Kidney epithelial cell (primary cell): ENCODE measurements at regions not wholly inside any gene's neighbourhood (a gene's known extent, or its start where the extent isn't known, plus 50 kb on each side); places are given as distances from the start of the nearest gene placed in this dataset.

Experiments
- DNase-seq: peaks from one replicate; pipeline ENCODE4 v3.0.0-alpha.2; 2010; ENCODE audit warnings: low read depth
- H3K27me3 ChIP-seq: 2 replicates; pipeline ENCODE4 v1.6.0; 2011; ENCODE audit warnings: low read length; ENCODE audit not compliant: control insufficient read depth, insufficient read depth
- H3K36me3 ChIP-seq: 2 replicates; pipeline ENCODE4 v1.5.1; 2011; ENCODE audit warnings: low read length; ENCODE audit not compliant: control insufficient read depth, insufficient read depth
- H3K4me3 ChIP-seq: 2 replicates; pipeline ENCODE4 v1.5.1; 2011; ENCODE audit warnings: low read depth, mild to moderate bottlenecking, control low read depth, low read length
- CTCF ChIP-seq: IDR thresholded peaks from 2 replicates; pipeline ENCODE4 v1.5.1; 2011; ENCODE audit warnings: mild to moderate bottlenecking, moderate library complexity, low read length, control low read depth, inconsistent platforms; ENCODE audit not compliant: insufficient read depth, poor library complexity, severe bottlenecking

- H3K4me3 ChIP-seq = no peak overlapping the region
- no peak for DNase-seq
- H3K36me3 ChIP-seq = no peaks in the 10 kb centered on the region
- H3K27me3 ChIP-seq = no peaks in the 10 kb centered on the region
- no peak for TF ChIP-seq CTCF
Observed at GRCh38 chr2:117693154-117693553, 121.3 kb upstream of the DDX18 start.

GRCh38 chr2:117693651-117694050 lies 120.8 kb upstream of the DDX18 start:
- H3K36me3 ChIP-seq = no peaks in the 10 kb centered on the region
- H3K4me3 ChIP-seq = no peak overlapping the region
- no peak for DNase-seq
- no peak for TF ChIP-seq CTCF
- H3K27me3 ChIP-seq = no peaks in the 10 kb centered on the region

- Histone ChIP-seq H3K27me3 (no peaks in the 10 kb centered on the region), H3K4me3 (no peak overlapping the region), H3K36me3 (no peaks in the 10 kb centered on the region)
- no peak for DNase-seq
- TF ChIP-seq CTCF = no peak
Observed at GRCh38 chr2:117698287-117698686, 116.2 kb upstream of the DDX18 start.

- DNase-seq = no peak
- no peaks in the 10 kb centered on the region for H3K27me3 ChIP-seq
- no peak for TF ChIP-seq CTCF
Observed at GRCh38 chr2:117698819-117699218, 115.7 kb upstream of the DDX18 start.

GRCh38 chr2:117700471-117700870 lies 114.0 kb upstream of the DDX18 start:
- Histone ChIP-seq H3K4me3 (no peak overlapping the region), H3K36me3 (no peaks in the 10 kb centered on the region), H3K27me3 (no peaks in the 10 kb centered on the region)
- DNase-seq = no peak
- TF ChIP-seq CTCF = no peak

More at GRCh38 chr2:117698819-117699218, 115.7 kb upstream of the DDX18 start:
- no peaks in the 10 kb centered on the region for H3K36me3 ChIP-seq
- no peak overlapping the region for H3K4me3 ChIP-seq

- DNase-seq = no peak
- no peak for TF ChIP-seq CTCF
Observed at GRCh38 chr2:117701365-117701764, 113.1 kb upstream of the DDX18 start.

More at GRCh38 chr2:117701365-117701764, 113.1 kb upstream of the DDX18 start:
- Histone ChIP-seq H3K27me3 (no peaks in the 10 kb centered on the region), H3K36me3 (no peaks in the 10 kb centered on the region), H3K4me3 (no peak overlapping the region)
